ENCODE measurements at regions not wholly inside any gene's neighbourhood (a gene's known extent, or its start where the extent isn't known, plus 50 kb on each side); places are given as distances from the start of the nearest gene placed in this dataset.
"Not testable (repeated sequence)": the region's sequence is repeated elsewhere in the genome, so short reads cannot be mapped to it uniquely, and the experiment has no call there.

DNA sequence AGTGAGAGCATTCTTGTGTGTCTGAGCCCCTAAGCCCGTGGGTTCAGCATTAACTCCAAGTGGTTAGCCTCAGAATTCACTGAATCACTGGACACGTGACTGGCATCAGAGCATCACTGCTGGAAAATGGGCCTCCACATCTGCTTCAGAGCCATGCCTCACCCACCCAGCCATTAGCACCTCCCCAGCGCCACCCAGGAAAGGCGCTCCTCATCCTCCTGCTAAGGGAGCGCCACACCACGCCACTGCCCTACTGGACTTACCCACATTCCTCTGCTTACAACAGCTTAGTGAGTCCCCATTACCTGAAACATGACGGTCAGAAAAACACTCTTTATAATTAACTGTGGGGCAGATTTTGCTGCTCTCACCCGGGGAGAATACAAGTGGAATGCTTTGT, 442.6 kb upstream of the MYT1L start:
- Histone ChIP-seq H2AFZ (ENCODE audit: low read length, unreplicated experiment) (no peak overlapping the region), H3K27ac (ENCODE audit: low read depth, low read length) (no peak overlapping the region), H3K27me3 (ENCODE audit: insufficient read depth, low read length) (no peaks in the 10 kb centered on the region), H3K79me2 (ENCODE audit: control insufficient read depth, insufficient read depth, low read length, unreplicated experiment) (no peaks in the 10 kb centered on the region), H3K36me3 (ENCODE audit: insufficient read depth, low read length) (no peaks in the 10 kb centered on the region), H3K4me1 (ENCODE audit: control insufficient read depth, insufficient read depth, low read length, unreplicated experiment) (no peaks in the 10 kb centered on the region), H3K4me3 (ENCODE audit: low read depth, low read length) (no peak overlapping the region)

DNA sequence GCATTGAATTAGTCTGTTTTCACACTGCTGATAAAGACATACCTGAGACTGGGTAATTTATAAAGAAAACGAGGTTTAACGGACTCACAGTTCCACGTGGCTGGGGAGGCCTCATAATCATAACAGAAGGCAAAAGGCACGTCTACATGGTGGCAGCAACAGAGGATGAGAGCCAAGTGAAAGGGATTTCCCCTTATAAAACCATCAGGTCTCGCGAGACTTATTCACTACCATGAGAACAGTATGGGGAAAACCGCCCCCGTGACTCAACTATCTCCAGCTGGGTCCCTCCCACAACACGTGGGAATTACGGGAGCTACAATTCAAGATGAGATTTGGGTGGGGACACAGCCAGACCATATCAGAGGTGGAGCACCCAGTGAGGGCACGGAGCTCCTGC, 442.0 kb upstream of the MYT1L start:
- H3K36me3 ChIP-seq (ENCODE audit: insufficient read depth, low read length); H3K27ac ChIP-seq (ENCODE audit: low read depth, low read length); H3K4me1 ChIP-seq (ENCODE audit: control insufficient read depth, insufficient read depth, low read length, unreplicated experiment); H3K27me3 ChIP-seq (ENCODE audit: insufficient read depth, low read length); H3K79me2 ChIP-seq (ENCODE audit: control insufficient read depth, insufficient read depth, low read length, unreplicated experiment); H3K4me3 ChIP-seq (ENCODE audit: low read depth, low read length); H2AFZ ChIP-seq (ENCODE audit: low read length, unreplicated experiment): not testable (repeated sequence)

DNA sequence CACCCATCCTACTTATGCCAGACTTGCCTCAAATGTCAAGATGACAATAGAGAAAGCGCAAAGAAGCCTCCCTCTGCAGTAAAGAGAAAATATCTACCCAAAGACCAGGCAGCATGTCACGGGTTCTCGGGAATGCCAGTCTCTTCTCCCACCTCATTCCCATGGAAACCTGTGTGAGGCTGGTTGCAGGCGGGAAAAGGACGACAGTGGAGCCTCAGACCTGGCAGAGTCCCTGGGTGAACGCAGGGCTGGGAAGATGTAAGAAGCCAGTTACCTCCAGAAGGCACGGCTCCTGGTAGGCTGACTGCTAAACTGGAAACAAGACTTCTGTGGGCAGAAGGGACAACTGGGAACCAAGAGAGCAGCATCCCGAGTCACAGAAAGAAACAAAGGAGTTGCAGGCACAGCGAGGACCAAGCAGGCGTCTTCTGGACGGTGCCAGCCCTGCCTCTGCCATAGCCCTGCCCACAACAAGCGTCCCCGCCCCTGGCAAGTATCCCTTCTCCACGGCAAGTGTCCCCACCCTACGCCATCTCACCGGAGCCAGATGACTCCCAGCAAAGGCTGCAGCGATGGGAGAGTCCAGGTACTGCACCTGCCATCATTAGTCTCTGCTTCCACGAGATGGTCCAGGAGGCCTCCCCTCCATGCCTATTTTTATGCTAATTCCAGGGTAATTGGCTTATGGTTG, 440.8 kb upstream of the MYT1L start:
- H3K27me3 ChIP-seq (ENCODE audit: insufficient read depth, low read length) = no peaks in the 10 kb centered on the region
- H3K4me1 ChIP-seq (ENCODE audit: control insufficient read depth, insufficient read depth, low read length, unreplicated experiment) = no peaks in the 10 kb centered on the region
- no peak overlapping the region for H3K27ac ChIP-seq (ENCODE audit: low read depth, low read length)
- no peaks in the 10 kb centered on the region for H3K36me3 ChIP-seq (ENCODE audit: insufficient read depth, low read length)
- H3K4me3 ChIP-seq (ENCODE audit: low read depth, low read length) = no peak overlapping the region
- no peak overlapping the region for H2AFZ ChIP-seq (ENCODE audit: low read length, unreplicated experiment)
- no peaks in the 10 kb centered on the region for H3K79me2 ChIP-seq (ENCODE audit: control insufficient read depth, insufficient read depth, low read length, unreplicated experiment)

DNA sequence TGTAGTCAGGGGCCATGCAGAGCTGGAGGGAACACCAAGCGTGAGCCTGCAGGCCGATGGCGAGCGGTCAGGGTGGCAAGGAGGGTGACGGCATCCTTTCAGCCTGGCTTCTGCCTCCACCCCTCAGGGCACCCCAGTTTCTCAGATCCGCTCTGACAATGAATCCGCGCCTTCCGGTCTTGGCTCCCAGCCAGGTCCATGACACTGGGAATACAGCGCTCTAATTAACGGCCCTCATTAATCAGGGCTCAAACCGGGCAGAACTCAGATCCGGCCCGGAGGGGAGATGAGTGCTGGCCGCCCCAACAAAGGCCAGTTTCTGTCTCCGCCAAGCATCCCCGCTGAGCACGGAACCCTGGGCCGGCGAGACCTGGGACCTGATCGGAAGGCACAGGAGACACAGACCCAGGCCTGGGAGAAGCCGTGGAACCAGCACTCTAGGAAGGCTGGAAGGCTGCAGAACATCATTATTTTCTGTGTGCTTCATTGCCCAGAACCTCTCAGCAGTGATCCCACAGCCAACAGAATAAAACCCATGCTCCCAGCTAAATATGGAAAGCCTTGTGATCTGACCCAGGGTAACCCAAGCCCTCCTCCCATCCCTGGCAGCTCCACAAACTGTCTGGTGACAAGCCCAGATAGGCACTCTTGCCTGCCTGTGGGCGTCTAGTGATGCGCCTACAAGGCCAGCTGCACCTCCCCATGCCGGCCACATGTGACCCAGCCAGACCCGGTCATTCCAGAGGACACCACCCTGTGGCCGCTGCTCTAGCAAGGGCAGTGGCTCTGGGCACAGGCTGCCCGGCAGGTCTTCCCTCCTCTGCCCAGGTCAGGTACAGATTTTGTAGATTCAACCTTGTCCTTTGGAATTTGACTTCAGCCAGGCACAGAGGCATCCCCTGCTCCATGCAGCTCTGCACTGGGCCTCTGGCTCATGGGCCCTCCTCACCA, 438.7 kb upstream of the MYT1L start:
- no peaks in the 10 kb centered on the region for H3K4me1 ChIP-seq (ENCODE audit: control insufficient read depth, insufficient read depth, low read length, unreplicated experiment)
- no peak overlapping the region for H3K4me3 ChIP-seq (ENCODE audit: low read depth, low read length)
- no peak overlapping the region for H3K27ac ChIP-seq (ENCODE audit: low read depth, low read length)

DNA sequence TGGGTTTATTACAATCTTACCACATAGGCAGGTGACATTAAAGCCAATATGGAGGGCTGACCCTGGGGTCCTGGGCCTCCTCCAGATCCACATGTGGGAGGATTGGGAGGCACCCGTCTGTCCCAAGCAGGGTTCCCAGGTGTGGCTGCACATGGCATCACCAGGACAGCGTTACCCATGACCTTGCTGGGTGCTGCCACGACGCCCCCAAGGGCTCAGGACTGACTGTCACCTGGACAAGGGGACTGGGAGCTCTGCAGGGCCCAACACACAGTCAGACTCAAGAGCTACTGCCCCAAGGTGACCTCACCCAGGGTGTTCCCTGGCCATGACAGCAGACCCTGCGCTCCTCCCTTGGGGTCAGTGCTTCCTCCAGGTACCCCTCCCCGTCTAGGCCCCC, 437.4 kb upstream of the MYT1L start:
- Histone ChIP-seq H3K4me3 (ENCODE audit: low read depth, low read length) (no peak overlapping the region), H2AFZ (ENCODE audit: low read length, unreplicated experiment) (no peak overlapping the region), H3K27me3 (ENCODE audit: insufficient read depth, low read length) (no peaks in the 10 kb centered on the region), H3K79me2 (ENCODE audit: control insufficient read depth, insufficient read depth, low read length, unreplicated experiment) (no peaks in the 10 kb centered on the region), H3K27ac (ENCODE audit: low read depth, low read length) (no peak overlapping the region), H3K4me1 (ENCODE audit: control insufficient read depth, insufficient read depth, low read length, unreplicated experiment) (no peaks in the 10 kb centered on the region), H3K36me3 (ENCODE audit: insufficient read depth, low read length) (no peaks in the 10 kb centered on the region)

More for the DNA sequence above, 438.7 kb upstream of the MYT1L start:
- H3K36me3 ChIP-seq (ENCODE audit: insufficient read depth, low read length) = no peaks in the 10 kb centered on the region
- H3K27me3 ChIP-seq (ENCODE audit: insufficient read depth, low read length) = no peaks in the 10 kb centered on the region
- no peaks in the 10 kb centered on the region for H3K79me2 ChIP-seq (ENCODE audit: control insufficient read depth, insufficient read depth, low read length, unreplicated experiment)
- no peak overlapping the region for H2AFZ ChIP-seq (ENCODE audit: low read length, unreplicated experiment)

DNA sequence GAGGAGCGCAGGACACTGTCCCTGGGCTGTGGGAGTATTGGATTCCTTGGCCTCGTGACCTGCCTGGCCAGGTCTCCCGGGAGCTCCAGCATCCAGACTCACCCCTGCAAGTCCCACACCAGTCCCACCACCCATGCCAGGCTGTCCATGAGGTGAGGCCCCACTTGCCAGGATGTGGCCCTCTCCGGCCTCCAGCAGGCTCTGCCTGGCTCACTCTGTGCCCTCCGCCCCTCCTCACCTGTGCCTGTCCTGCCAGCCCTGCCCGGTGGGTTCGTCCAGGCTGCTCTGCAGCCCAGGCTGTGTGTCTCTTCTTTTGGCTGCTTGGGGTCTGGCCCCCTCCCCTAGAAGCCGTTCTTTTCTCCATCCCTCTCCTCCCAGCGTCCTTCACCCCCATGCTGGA, 436.8 kb upstream of the MYT1L start:
- Histone ChIP-seq H3K27me3 (ENCODE audit: insufficient read depth, low read length) (no peaks in the 10 kb centered on the region), H3K79me2 (ENCODE audit: control insufficient read depth, insufficient read depth, low read length, unreplicated experiment) (no peaks in the 10 kb centered on the region), H3K4me1 (ENCODE audit: control insufficient read depth, insufficient read depth, low read length, unreplicated experiment) (no peaks in the 10 kb centered on the region), H3K4me3 (ENCODE audit: low read depth, low read length) (no peak overlapping the region), H3K36me3 (ENCODE audit: insufficient read depth, low read length) (no peaks in the 10 kb centered on the region), H2AFZ (ENCODE audit: low read length, unreplicated experiment) (no peak overlapping the region), H3K27ac (ENCODE audit: low read depth, low read length) (no peak overlapping the region)

DNA sequence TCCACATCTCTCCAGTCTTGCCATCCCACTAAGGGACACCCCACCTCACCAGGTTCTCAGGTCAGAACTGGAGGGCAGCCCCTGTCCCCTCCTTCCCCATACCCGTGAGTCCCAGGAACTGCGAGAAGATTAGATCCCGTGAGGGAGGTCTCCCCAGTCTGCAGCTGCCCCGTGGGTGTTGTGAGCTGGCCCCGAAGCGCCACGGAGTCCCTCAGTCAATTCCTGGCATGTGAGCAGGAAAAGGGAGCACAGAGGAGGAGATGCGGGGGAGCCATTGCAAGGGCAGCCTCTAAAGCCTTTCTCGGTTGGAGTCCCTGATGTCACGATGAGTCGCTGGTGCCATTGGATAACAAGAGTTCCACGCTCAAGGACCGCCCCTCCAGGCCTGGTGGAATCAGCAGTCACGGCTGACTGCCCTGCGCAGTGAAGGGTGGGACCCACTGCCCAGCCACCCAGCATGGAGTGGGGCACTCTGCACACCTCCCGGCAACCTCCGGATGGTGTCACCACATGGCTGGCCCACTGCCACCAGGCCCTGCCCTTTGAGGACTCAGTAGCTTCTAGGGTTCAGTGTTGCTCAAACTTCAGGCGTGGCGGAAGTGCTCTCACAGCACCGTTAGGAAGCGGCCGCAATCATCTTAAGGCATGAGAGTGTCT, 434.9 kb upstream of the MYT1L start:
- no peak overlapping the region for H2AFZ ChIP-seq (ENCODE audit: low read length, unreplicated experiment)
- no peak overlapping the region for H3K4me3 ChIP-seq (ENCODE audit: low read depth, low read length)
- H3K27ac ChIP-seq (ENCODE audit: low read depth, low read length) = no peak overlapping the region
- H3K27me3 ChIP-seq (ENCODE audit: insufficient read depth, low read length) = no peaks in the 10 kb centered on the region
- H3K4me1 ChIP-seq (ENCODE audit: control insufficient read depth, insufficient read depth, low read length, unreplicated experiment) = no peaks in the 10 kb centered on the region
- no peaks in the 10 kb centered on the region for H3K36me3 ChIP-seq (ENCODE audit: insufficient read depth, low read length)
- H3K79me2 ChIP-seq (ENCODE audit: control insufficient read depth, insufficient read depth, low read length, unreplicated experiment) = no peaks in the 10 kb centered on the region

DNA sequence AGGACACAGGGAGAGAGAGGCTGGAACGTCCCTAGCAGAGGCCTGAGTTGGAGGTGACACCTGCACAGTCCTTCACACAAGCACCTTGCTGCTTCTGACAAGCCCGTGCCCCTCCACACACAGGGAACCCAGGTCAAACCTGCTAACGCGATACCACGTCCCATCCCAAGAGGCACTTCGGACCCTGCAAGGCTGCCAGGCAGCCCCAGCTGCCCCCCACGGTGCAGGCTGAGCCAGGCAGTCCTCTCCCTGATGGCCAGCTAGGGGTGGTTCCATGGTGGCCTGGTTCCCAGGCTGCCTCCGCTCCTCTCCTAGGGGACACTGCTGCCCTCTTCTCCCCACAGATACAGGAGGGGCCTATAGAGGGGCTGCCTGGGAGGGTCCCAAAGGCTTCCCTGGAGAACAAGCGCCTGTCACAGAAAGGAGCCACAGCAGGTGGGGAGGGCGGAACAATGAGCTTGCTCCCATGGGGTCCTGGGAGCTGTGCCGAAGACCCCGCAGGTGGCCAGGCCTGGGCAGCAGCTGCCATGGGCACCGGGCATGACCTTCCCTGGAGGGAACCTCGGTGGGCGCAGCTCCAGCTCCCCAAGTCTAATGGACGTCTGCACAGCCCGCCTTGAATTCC, 434.2 kb upstream of the MYT1L start:
- Histone ChIP-seq H3K36me3 (ENCODE audit: insufficient read depth, low read length) (no peaks in the 10 kb centered on the region), H2AFZ (ENCODE audit: low read length, unreplicated experiment) (no peak overlapping the region), H3K27me3 (ENCODE audit: insufficient read depth, low read length) (no peaks in the 10 kb centered on the region), H3K4me3 (ENCODE audit: low read depth, low read length) (no peak overlapping the region), H3K4me1 (ENCODE audit: control insufficient read depth, insufficient read depth, low read length, unreplicated experiment) (no peaks in the 10 kb centered on the region), H3K27ac (ENCODE audit: low read depth, low read length) (no peak overlapping the region), H3K79me2 (ENCODE audit: control insufficient read depth, insufficient read depth, low read length, unreplicated experiment) (no peaks in the 10 kb centered on the region)

DNA sequence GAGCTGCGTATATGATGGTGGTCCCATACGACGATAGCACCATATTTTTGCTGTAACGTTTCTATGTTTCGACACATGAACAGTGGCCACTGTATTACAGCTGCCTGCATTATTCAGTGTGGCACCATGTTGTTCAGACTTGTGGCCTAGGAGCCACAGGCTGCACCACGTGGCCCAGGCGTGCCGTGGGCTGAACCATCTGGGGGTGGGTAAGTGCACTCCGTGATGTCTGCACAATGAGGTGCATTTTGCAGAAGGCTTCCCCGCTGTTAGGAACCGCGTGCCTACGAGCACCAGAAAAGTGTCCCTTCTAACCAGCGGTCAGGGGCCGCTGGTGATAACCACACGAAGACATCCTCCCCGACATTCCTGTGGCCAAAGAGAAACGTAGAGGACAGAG, 433.7 kb upstream of the MYT1L start:
- Histone ChIP-seq H3K27ac (ENCODE audit: low read depth, low read length) (no peak overlapping the region), H2AFZ (ENCODE audit: low read length, unreplicated experiment) (no peak overlapping the region), H3K79me2 (ENCODE audit: control insufficient read depth, insufficient read depth, low read length, unreplicated experiment) (no peaks in the 10 kb centered on the region), H3K36me3 (ENCODE audit: insufficient read depth, low read length) (no peaks in the 10 kb centered on the region), H3K4me3 (ENCODE audit: low read depth, low read length) (no peak overlapping the region), H3K4me1 (ENCODE audit: control insufficient read depth, insufficient read depth, low read length, unreplicated experiment) (no peaks in the 10 kb centered on the region), H3K27me3 (ENCODE audit: insufficient read depth, low read length) (no peaks in the 10 kb centered on the region)

DNA sequence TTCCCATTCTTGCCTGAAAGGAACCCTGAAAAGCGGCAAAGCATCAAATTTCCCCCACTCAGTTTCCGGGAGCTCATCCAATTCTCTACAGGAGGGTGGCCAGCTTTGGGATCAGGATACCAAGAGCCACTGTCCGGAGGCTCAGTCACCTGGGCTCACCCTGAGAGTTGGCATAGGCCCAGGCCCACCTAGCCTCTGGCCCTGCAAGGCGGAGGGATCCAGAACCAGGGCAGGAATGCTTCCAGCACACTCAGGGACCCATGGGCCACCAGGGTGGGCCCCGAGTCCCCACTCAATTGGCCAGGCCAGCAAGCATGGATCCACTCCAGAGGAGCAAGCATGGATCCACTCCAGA, 432.9 kb upstream of the MYT1L start:
- no peak overlapping the region for H3K4me3 ChIP-seq (ENCODE audit: low read depth, low read length)
- no peaks in the 10 kb centered on the region for H3K36me3 ChIP-seq (ENCODE audit: insufficient read depth, low read length)
- H3K79me2 ChIP-seq (ENCODE audit: control insufficient read depth, insufficient read depth, low read length, unreplicated experiment) = no peaks in the 10 kb centered on the region
- H3K27ac ChIP-seq (ENCODE audit: low read depth, low read length) = no peak overlapping the region
- no peaks in the 10 kb centered on the region for H3K27me3 ChIP-seq (ENCODE audit: insufficient read depth, low read length)
- H3K4me1 ChIP-seq (ENCODE audit: control insufficient read depth, insufficient read depth, low read length, unreplicated experiment) = no peaks in the 10 kb centered on the region
- H2AFZ ChIP-seq (ENCODE audit: low read length, unreplicated experiment) = no peak overlapping the region
